HUES64 (cell line): ENCODE measurements at regions not wholly inside any gene's neighbourhood (a gene's known extent, or its start where the extent isn't known, plus 50 kb on each side); places are given as distances from the start of the nearest gene placed in this dataset.
"Not testable (repeated sequence)": the region's sequence is repeated elsewhere in the genome, so short reads cannot be mapped to it uniquely, and the experiment has no call there.

Experiments used
- H3K27ac ChIP-seq: 2 replicates; pipeline ENCODE4 v1.7.0; 2013; ENCODE audit warnings: low read depth, low read length, inconsistent platforms
- H3K27me3 ChIP-seq: 2 replicates; pipeline ENCODE4 v1.6.1; 2013; ENCODE audit warnings: mild to moderate bottlenecking, low read length; ENCODE audit not compliant: insufficient read depth
- H3K36me3 ChIP-seq: 2 replicates; pipeline ENCODE4 v1.6.1; 2013; ENCODE audit warnings: mild to moderate bottlenecking, low read length; ENCODE audit not compliant: insufficient read depth
- H3K4me1 ChIP-seq: 2 replicates; pipeline ENCODE4 v1.6.1; 2013; ENCODE audit warnings: mild to moderate bottlenecking, low read length, moderate library complexity; ENCODE audit not compliant: insufficient read depth
- H3K4me3 ChIP-seq: 2 replicates; pipeline ENCODE4 v1.5.1; 2013; ENCODE audit warnings: mild to moderate bottlenecking, low read length, moderate library complexity
- H3K9ac ChIP-seq: 2 replicates; pipeline ENCODE4 v1.6.1; 2013; ENCODE audit warnings: mild to moderate bottlenecking, low read depth, low read length
- H3K9me3 ChIP-seq: 2 replicates; pipeline ENCODE4 v1.6.1; 2013; ENCODE audit warnings: low read depth, low read length; ENCODE audit not compliant: insufficient read depth
- WGBS: fragments of 150-250, 120-280 bp; methylation state at CpG from one replicate; pipeline ENCODE4 v1.1.7; 2013; ENCODE audit warnings: missing lambda C conversion rate; 5-methylcytosine and 5-hydroxymethylcytosine counted together

DNA sequence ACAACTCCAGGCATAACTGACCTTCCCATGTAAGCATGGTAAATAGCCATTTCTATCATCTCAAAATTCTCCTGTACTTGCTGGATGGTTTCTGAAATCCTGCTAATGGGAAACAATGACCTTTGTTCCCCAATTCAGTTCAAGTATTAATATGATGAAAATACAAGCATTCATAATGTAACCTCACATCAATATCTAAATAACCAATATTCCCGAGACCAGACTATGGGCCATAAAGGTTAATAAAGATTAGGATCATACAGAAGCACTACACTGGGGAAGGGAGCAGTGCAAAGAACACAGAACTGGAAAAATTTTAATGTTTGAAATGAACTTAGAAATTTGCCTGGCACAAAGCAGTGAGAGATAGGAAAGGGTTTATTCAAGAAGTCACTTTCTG lies 151.3 kb upstream of the SETMAR start:
- H3K27ac ChIP-seq, result no peak overlapping the region

DNA sequence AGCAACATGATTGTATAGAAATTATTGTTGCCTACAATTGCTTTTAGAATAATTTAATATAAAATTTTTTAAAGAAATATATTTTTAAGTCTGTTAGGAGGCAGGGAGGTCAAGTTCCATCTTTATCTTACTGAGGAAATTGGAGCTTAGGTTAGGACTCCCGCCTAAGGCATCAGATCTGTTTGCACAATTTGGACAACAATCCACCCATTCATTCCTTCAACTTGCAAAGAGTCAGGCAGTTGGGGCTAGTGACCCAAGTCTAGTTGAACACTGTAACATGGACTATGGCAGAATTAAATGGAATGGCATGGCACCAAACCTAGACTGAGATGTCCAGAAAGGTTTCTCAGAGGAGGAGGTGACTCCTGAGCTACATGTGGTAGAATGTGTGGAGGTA lies 149.4 kb upstream of the SETMAR start:
- H3K36me3 ChIP-seq, result no peaks in the 10 kb centered on the region
- 82% methylated on average over 1 of the region's 1 CpG for WGBS
- no peak overlapping the region for H3K9ac ChIP-seq
- H3K27ac ChIP-seq, result no peak overlapping the region
- H3K4me1 ChIP-seq, result no peaks in the 10 kb centered on the region
- H3K4me3 ChIP-seq, result no peak overlapping the region
- H3K9me3 ChIP-seq, result no peaks in the 10 kb centered on the region
- no peaks in the 10 kb centered on the region for H3K27me3 ChIP-seq

More for the DNA sequence above, 151.3 kb upstream of the SETMAR start:
- WGBS, result 100% methylated on average over 1 of the region's 1 CpG
- H3K36me3 ChIP-seq, result no peaks in the 10 kb centered on the region
- no peaks in the 10 kb centered on the region for H3K9me3 ChIP-seq
- H3K27me3 ChIP-seq, result no peaks in the 10 kb centered on the region
- no peaks in the 10 kb centered on the region for H3K4me1 ChIP-seq
- H3K4me3 ChIP-seq, result no peak overlapping the region
- H3K9ac ChIP-seq, result no peak overlapping the region

DNA sequence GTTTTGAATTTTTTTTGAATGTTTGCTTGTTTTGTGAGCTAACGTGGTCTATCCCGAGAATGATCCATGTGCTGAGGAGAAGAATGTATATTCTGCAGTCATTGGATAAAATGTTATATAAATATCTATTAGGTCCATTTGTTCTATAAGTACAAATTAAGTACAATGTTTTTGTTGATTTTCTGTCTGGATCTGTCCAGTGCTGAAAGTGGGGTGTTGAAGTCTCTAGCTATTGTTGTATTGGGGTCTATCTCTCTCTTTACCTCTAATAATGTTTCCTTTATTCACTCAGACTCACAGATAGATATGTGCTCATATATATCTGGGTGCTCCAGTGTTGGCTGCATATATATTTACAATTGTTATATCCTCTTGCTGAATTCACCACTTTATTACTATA lies 144.8 kb upstream of the SETMAR start:
- 93% methylated on average over 2 of the region's 2 CpGs for WGBS
- no peaks in the 10 kb centered on the region for H3K9me3 ChIP-seq
- H3K4me3 ChIP-seq, result no peak overlapping the region
- no peak overlapping the region for H3K9ac ChIP-seq
- H3K36me3 ChIP-seq, result no peaks in the 10 kb centered on the region
- H3K4me1 ChIP-seq, result peaks cover 5% of the 10 kb centered on the region; the same call in 1 of the 2 replicates
- H3K27ac ChIP-seq, result no peak overlapping the region
- no peaks in the 10 kb centered on the region for H3K27me3 ChIP-seq

DNA sequence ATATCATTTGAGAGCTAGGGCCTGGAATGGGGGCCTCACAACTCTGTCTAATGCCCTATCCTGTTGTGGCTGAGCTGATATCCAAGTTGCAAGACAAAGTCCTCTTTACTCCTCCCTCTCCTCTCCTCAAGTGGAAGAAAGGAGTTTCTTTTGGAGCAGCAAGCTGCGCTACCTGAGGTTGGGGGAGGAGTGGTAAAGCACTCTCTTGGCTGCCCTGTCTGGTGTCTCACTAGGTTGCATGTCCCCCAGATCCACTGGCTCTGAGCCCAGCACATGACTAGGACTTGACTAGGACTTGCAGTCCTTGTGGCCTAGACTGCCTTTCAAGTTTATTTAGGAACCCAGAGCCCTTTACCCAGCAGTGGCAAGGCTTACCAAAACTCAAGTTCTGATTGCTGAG lies 141.1 kb upstream of the SETMAR start:
- no peaks in the 10 kb centered on the region for H3K27me3 ChIP-seq
- H3K9ac ChIP-seq, result no peak overlapping the region
- H3K27ac ChIP-seq, result no peak overlapping the region
- H3K36me3 ChIP-seq, result no peaks in the 10 kb centered on the region
- H3K9me3 ChIP-seq, result 0 out of 2 replicates have a peak, but pooled peaks cover 2% of the 10 kb centered on the region
- H3K4me1 ChIP-seq, result peaks cover 5% of the 10 kb centered on the region; the same call in 1 of the 2 replicates
- 100% methylated on average over 1 of the region's 1 CpG for WGBS
- no peak overlapping the region for H3K4me3 ChIP-seq

DNA sequence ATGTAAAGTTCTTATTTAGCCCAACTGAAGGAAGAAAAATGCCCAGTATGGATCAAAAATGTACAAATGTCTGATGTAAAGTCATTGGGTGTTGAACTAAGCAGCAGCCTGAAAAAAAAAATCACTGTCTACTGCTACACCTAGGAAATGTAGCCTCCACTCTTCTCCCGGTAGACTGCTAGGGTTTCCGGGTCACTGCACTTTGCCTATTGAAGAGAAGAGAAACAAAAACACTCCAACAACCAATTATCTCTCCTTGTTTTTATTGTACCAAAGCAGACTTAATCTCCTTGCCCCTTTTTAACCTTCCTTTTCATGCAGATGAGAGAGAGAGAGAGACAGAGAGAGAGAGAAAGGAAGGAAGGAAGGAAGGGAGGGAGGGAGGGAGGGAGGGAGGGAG lies 140.2 kb upstream of the SETMAR start:
- Histone ChIP-seq H3K36me3 (no peaks in the 10 kb centered on the region), H3K4me3 (no peak overlapping the region), H3K9ac (no peak overlapping the region), H3K9me3 (peaks cover 4% of the 10 kb centered on the region; the same call in 1 of the 2 replicates), H3K4me1 (peaks cover 5% of the 10 kb centered on the region; the same call in 1 of the 2 replicates), H3K27ac (no peak overlapping the region), H3K27me3 (no peaks in the 10 kb centered on the region)
- WGBS, result 96% methylated on average over 2 of the region's 2 CpGs

DNA sequence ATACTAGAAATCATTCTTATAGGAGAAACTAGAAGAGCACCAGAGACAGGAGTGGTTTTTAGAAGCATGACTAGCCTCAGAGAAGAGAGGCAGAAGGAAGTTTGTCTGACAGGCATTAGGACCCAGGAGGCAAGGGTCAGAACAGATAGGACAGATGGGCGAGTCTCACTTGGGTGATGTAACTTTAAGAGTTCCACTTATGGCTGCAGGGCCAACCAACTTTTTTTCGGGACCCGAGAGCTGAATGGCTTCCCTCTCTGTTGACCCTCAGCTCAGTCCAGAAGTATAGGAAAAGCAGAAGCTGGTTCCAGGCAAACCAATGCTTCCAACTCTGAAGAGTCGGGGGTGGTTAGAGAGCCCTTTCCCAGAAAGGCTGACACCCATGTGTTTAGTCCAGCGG lies 136.6 kb upstream of the SETMAR start:
- no peaks in the 10 kb centered on the region for H3K36me3 ChIP-seq
- no peak overlapping the region for H3K27ac ChIP-seq
- H3K9ac ChIP-seq, result no peak overlapping the region
- H3K4me3 ChIP-seq, result no peak overlapping the region
- H3K9me3 ChIP-seq, result peaks cover 4% of the 10 kb centered on the region; the same call in 1 of the 2 replicates
- 93% methylated on average over 5 of the region's 5 CpGs for WGBS
- H3K27me3 ChIP-seq, result no peaks in the 10 kb centered on the region
- peaks cover 16% of the 10 kb centered on the region for H3K4me1 ChIP-seq

DNA sequence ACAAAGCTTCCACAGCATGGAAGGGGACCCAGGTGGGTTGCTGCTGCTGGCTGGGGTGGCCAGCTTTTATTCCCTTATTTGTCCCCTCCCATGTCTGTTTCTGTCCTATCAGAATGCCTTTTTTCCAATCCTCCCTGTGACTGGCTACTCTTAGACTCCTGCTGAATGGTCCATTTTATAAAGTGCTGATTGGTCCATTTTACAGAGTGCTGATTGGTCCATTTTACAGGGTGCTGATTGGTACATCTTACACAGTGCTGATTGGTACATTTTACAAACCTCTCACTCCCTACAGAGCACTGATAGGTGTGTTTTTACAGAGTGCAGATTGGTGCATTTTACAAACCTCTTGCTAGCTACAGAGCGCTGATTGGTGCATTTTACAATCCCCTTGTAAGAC lies 135.9 kb upstream of the SETMAR start:
- H3K9me3 ChIP-seq, H3K36me3 ChIP-seq, H3K9ac ChIP-seq, H3K27me3 ChIP-seq, H3K4me3 ChIP-seq, H3K27ac ChIP-seq: not testable (repeated sequence)
- WGBS, result 97% methylated on average over 1 of the region's 1 CpG
- peaks cover 16% of the 10 kb centered on the region for H3K4me1 ChIP-seq

DNA sequence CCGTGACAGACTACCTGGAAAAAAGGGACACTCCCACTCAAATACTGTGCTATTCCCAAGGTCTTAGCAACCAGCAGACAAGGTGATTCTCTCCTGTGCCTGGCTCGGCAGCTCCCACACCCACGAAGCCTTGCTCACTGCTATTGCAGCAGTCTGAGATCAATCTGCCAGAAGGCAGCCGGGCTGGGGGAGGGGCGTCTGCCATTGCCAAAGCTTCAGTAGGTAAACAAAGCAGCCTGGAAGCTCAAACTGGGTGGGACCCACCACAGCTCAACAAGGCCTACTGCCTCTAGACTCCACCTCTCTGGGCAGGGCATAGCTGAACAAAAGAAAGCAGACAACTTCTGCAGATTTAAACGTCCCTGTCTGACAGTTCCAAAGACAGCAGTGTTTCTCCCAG lies 128.4 kb upstream of the SETMAR start:
- no peak overlapping the region for H3K4me3 ChIP-seq

DNA sequence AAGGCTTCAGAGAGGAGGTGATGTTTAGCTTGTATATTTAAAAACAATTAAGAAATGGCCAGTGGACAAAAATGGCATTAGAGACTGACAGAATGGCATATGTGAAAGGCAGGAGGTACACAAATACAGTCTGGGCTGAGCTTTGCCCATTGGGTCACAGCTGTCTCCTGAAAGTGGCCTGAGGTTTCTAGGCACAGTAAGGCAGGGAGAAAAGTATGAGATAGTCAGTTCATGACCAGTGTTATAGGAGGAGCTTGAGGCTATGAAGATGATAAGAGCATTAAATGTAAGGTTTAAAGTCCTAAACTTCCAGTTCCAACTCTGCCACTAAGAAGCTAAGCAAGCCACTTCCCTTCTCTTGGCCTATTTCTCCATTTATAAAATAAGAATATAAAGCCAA lies 111.2 kb upstream of the SETMAR start:
- Histone ChIP-seq H3K27me3 (no peaks in the 10 kb centered on the region), H3K9me3 (peaks cover 18% of the 10 kb centered on the region), H3K4me3 (no peak overlapping the region), H3K9ac (no peak overlapping the region), H3K27ac (no peak overlapping the region), H3K36me3 (no peaks in the 10 kb centered on the region), H3K4me1 (no peaks in the 10 kb centered on the region)

More for the DNA sequence above, 128.4 kb upstream of the SETMAR start:
- Histone ChIP-seq H3K9ac (no peak overlapping the region), H3K9me3 (no peaks in the 10 kb centered on the region), H3K36me3 (no peaks in the 10 kb centered on the region), H3K4me1 (peaks cover under 1% of the 10 kb centered on the region; the same call in 1 of the 2 replicates), H3K27me3 (no peaks in the 10 kb centered on the region), H3K27ac (no peak overlapping the region)
- WGBS, result 93% methylated on average over 6 of the region's 6 CpGs

DNA sequence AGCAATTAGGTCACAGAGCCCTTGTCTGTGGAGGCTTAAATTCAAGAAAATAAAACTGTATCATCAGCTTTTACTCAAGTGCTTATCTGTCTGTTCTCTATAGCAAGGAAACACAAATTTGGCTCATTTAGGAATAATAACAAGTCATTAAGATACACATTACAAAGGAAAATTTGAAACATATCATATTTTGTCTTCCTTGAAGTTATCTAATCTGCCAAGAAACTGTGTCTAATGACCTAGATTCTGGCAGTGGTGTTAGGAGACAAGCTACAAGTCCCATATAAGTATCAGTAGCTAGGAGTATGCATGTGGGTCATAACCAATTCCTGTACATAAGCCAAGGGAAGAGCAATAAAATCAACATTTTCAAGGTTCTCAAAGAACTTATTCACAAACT lies 108.2 kb upstream of the SETMAR start:
- no peak overlapping the region for H3K27ac ChIP-seq
- peaks cover 18% of the 10 kb centered on the region for H3K9me3 ChIP-seq
- no peak overlapping the region for H3K9ac ChIP-seq
- H3K4me1 ChIP-seq, result no peaks in the 10 kb centered on the region
- no peaks in the 10 kb centered on the region for H3K36me3 ChIP-seq
- no peaks in the 10 kb centered on the region for H3K27me3 ChIP-seq
- H3K4me3 ChIP-seq, result no peak overlapping the region

DNA sequence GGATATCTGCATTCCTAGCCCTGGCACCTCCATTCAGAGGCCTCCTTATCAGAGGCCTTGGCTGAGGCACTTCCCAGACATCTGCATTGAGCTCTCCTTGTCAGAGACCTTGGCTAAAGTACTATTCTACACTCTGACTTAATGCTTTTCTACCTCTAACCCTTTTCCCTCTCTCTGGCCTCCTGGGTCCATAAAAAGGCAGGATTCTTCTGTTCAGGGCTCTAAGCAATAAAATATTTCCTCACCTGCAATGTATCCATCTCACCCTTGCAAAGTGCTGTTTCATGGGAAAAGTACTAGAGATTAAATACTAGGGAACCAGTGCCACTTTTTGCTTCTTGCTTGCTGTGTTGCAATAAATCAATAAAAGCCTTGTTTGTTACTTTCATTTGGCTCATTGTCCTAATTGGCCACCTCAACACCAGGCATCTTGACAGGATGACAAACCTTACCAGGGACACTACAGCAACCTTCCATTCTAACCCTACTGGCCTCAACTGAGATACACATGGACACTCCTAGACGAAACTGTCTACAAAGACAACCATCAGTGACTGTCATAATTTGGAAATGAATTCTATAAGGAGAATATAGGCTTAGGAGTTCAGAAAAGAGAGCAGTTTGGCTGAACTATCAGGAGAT lies 106.5 kb upstream of the SETMAR start:
- Histone ChIP-seq H3K27me3 (no peaks in the 10 kb centered on the region), H3K9ac (no peak overlapping the region), H3K4me3 (no peak overlapping the region), H3K4me1 (no peaks in the 10 kb centered on the region), H3K36me3 (no peaks in the 10 kb centered on the region), H3K27ac (no peak overlapping the region), H3K9me3 (peaks cover 18% of the 10 kb centered on the region)
- WGBS, result no CpG with 5 or more reads among the region's 1 CpG

DNA sequence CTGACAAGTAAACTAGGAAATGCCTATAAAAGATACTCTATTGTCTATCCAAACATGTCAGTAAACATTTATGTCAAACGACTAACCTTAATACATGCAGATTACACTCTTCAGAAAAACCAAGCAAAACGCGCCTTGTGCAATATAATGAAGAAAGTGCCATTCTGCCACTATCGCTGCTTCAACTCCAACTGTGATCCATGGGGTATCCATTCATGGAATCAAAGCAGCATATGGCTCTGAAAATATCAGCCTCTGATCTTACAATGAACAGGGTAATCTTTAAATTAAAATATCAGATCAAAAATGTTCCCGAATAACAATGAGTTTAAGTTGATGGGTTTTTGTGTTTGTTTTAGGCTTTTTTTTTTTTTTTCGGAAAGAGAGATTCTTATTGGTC lies 105.5 kb upstream of the SETMAR start:
- Histone ChIP-seq H3K4me3 (no peak overlapping the region), H3K27me3 (no peaks in the 10 kb centered on the region), H3K27ac (no peak overlapping the region), H3K9me3 (peaks cover 9% of the 10 kb centered on the region), H3K9ac (no peak overlapping the region), H3K36me3 (no peaks in the 10 kb centered on the region), H3K4me1 (no peaks in the 10 kb centered on the region)
- 96% methylated on average over 5 of the region's 6 CpGs for WGBS
